GM23248 (cell line): ENCODE measurements at regions not wholly inside any gene's neighbourhood (a gene's known extent, or its start where the extent isn't known, plus 50 kb on each side); places are given as distances from the start of the nearest gene placed in this dataset.
A peak's percentile ranks its signal among the peaks of the same experiment; 100 is the strongest.

ENCODE experiments used
- DNase-seq: peaks from one replicate; pipeline ENCODE4 v3.0.0-alpha.2; 2015
- H2AFZ ChIP-seq: fragments of 200-600 bp; sonication (generic); 2 replicates; pipeline ENCODE4 v1.6.1; 2016; ENCODE audit warnings: antibody characterized with exemption
- H3F3A ChIP-seq: fragments of 200-600 bp; sonication (generic); 2 replicates; pipeline ENCODE4 v1.6.1; 2016; ENCODE audit warnings: mild to moderate bottlenecking, antibody characterized with exemption, mixed run types; ENCODE audit not compliant: insufficient read depth
- H3K27ac ChIP-seq: fragments of 200-600 bp; sonication (generic); 2 replicates; pipeline ENCODE4 v1.5.1; 2016; ENCODE audit warnings: mild to moderate bottlenecking
- H3K27me3 ChIP-seq: fragments of 200-600 bp; sonication (generic); replicated peaks from 2 replicates; pipeline ENCODE4 v1.6.1; 2016; ENCODE audit warnings: mild to moderate bottlenecking; ENCODE audit not compliant: insufficient read depth
- H3K36me3 ChIP-seq: fragments of 200-600 bp; sonication (generic); 2 replicates; pipeline ENCODE4 v1.6.1; 2016; ENCODE audit warnings: low read depth, mild to moderate bottlenecking
- H3K4me1 ChIP-seq: fragments of 200-600 bp; sonication (generic); 2 replicates; pipeline ENCODE4 v1.6.1; 2016; ENCODE audit warnings: mild to moderate bottlenecking; ENCODE audit not compliant: insufficient read depth
- H3K4me2 ChIP-seq: fragments of 200-600 bp; sonication (generic); one replicate; pipeline ENCODE4 v1.6.1; 2016; ENCODE audit warnings: mild to moderate bottlenecking; ENCODE audit not compliant: unreplicated experiment
- H3K4me3 ChIP-seq: fragments of 200-600 bp; sonication (generic); 2 replicates; pipeline ENCODE4 v1.5.1; 2016; ENCODE audit warnings: mild to moderate bottlenecking
- H3K79me2 ChIP-seq: fragments of 200-600 bp; sonication (generic); 2 replicates; pipeline ENCODE4 v1.6.1; 2016; ENCODE audit warnings: mild to moderate bottlenecking; ENCODE audit not compliant: insufficient read depth
- H3K9ac ChIP-seq: fragments of 200-600 bp; sonication (generic); 2 replicates; pipeline ENCODE4 v1.6.1; 2016; ENCODE audit warnings: mild to moderate bottlenecking
- H3K9me2 ChIP-seq: fragments of 200-600 bp; sonication (generic); 2 replicates; pipeline ENCODE4 v1.6.1; 2016; ENCODE audit warnings: mixed run types, mild to moderate bottlenecking, moderate library complexity; ENCODE audit not compliant: insufficient read depth
- H3K9me3 ChIP-seq: fragments of 200-600 bp; sonication (generic); one replicate; pipeline ENCODE4 v1.6.1; 2017; ENCODE audit warnings: low read depth
- H4K20me1 ChIP-seq: fragments of 200-600 bp; sonication (generic); 2 replicates; pipeline ENCODE4 v1.6.0; 2016; ENCODE audit not compliant: insufficient read depth
- EZH2 ChIP-seq: fragments of 200-600 bp; sonication (generic); IDR thresholded peaks from 2 replicates; pipeline ENCODE4 v1.6.1; 2018; ENCODE audit warnings: antibody characterized with exemption, mild to moderate bottlenecking; ENCODE audit not compliant: insufficient read depth, poor library complexity, severe bottlenecking
- EZH2phosphoT487 ChIP-seq: fragments of 200-600 bp; sonication (generic); IDR thresholded peaks from 2 replicates; pipeline ENCODE4 v1.6.1; 2018; ENCODE audit warnings: antibody characterized with exemption, moderate library complexity, mild to moderate bottlenecking, low read depth; ENCODE audit not compliant: insufficient read depth
- WGBS, 2 experiments: methylation state at CpG; one replicate each; pipeline ENCODE4 v1.1.6; 2015 to 2017; ENCODE audit warnings: low lambda C conversion rate in 2 of 2, low coverage in 1 of 2; ENCODE audit errors: missing lambda C conversion rate in 2 of 2; 5-methylcytosine and 5-hydroxymethylcytosine counted together
- in situ Hi-C: fragments of 300-500 bp; cut with MboI; formaldehyde crosslinking; loops from 2 replicates; pipeline ENCODE4 v1.15.0; 2020

GRCh38 chr1:218656301-218657037 lies 311.3 kb downstream of the TGFB2 start:
- DNase-seq: peak; percentile 45
- no peak overlapping the region for H2AFZ ChIP-seq
- H3K4me1 ChIP-seq: peaks cover 41% of the 10 kb centered on the region
- H3K4me2 ChIP-seq: no peak overlapping the region
- TF ChIP-seq EZH2phosphoT487 (no peak), EZH2 (no peak)
- no peaks in the 10 kb centered on the region for H3K9me2 ChIP-seq
- peaks cover 32% of the 10 kb centered on the region for H3F3A ChIP-seq
- H3K36me3 ChIP-seq: no peaks in the 10 kb centered on the region
- no peak overlapping the region for H3K9ac ChIP-seq
- WGBS, 2 experiments: 92 to 96% methylated on average over 3 of the region's 3 CpGs
- no peaks in the 10 kb centered on the region for H4K20me1 ChIP-seq
- H3K4me3 ChIP-seq: no peak overlapping the region
- in situ Hi-C loops: no loop called here
- no peaks in the 10 kb centered on the region for H3K27me3 ChIP-seq
- H3K27ac ChIP-seq: no peak overlapping the region
- H3K79me2 ChIP-seq: no peaks in the 10 kb centered on the region
- no peaks in the 10 kb centered on the region for H3K9me3 ChIP-seq

- H3K9me3 ChIP-seq: no peaks in the 10 kb centered on the region
- no peak overlapping the region for H3K4me3 ChIP-seq
- peaks cover 32% of the 10 kb centered on the region for H3F3A ChIP-seq
- peak; percentile 32 for DNase-seq
- no peak for TF ChIP-seq EZH2phosphoT487
- no peak for TF ChIP-seq EZH2
- H3K36me3 ChIP-seq: no peaks in the 10 kb centered on the region
- in situ Hi-C loops: no loop called here
- H3K9me2 ChIP-seq: no peaks in the 10 kb centered on the region
- H3K4me2 ChIP-seq: peak overlapping the region; percentile 23
- H3K9ac ChIP-seq: no peak overlapping the region
- H3K4me1 ChIP-seq: peaks cover 41% of the 10 kb centered on the region
- no peak overlapping the region for H3K27ac ChIP-seq
- H3K27me3 ChIP-seq: no peaks in the 10 kb centered on the region
- WGBS, 2 experiments: 92 to 97% methylated on average over 2 of the region's 2 CpGs
- no peaks in the 10 kb centered on the region for H3K79me2 ChIP-seq
- H2AFZ ChIP-seq: no peak overlapping the region
- no peaks in the 10 kb centered on the region for H4K20me1 ChIP-seq
Measured at GRCh38 chr1:218658269-218658668, 313.1 kb downstream of the TGFB2 start.

DNA sequence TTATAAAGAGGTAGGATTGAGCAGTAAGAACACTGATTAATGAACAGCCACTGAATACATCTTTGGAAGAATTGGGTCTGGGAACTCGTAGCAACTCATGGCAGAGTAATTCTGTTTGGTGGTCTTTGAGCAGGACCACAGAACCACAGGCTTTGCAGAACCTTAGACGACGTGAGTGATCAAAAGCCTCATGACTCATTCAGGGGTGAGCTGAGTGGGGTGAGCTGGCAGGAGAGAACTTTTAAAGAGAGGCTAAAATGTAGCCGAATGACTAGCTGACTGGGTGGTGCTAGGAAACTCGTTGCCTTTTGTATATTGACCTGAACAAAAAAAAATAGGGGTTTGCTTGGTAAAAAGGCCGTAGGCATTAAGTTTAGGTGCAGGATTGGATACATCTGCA lies 313.8 kb downstream of the TGFB2 start:
- peaks cover 32% of the 10 kb centered on the region for H3F3A ChIP-seq
- 18 to 22% methylated on average over 6 of the region's 6 CpGs for WGBS, 2 experiments
- peak; percentile 91 for DNase-seq
- H3K9me2 ChIP-seq: no peaks in the 10 kb centered on the region
- H3K4me3 ChIP-seq: no peak overlapping the region
- H3K36me3 ChIP-seq: no peaks in the 10 kb centered on the region
- H3K9ac ChIP-seq: no peak overlapping the region
- no peaks in the 10 kb centered on the region for H3K79me2 ChIP-seq
- H2AFZ ChIP-seq: no peak overlapping the region
- H4K20me1 ChIP-seq: no peaks in the 10 kb centered on the region
- TF ChIP-seq EZH2phosphoT487 (no peak), EZH2 (no peak)
- in situ Hi-C loops: no loop called here
- no peaks in the 10 kb centered on the region for H3K9me3 ChIP-seq
- no peaks in the 10 kb centered on the region for H3K27me3 ChIP-seq
- H3K4me2 ChIP-seq: peak overlapping the region; percentile 70
- peaks cover 41% of the 10 kb centered on the region for H3K4me1 ChIP-seq
- H3K27ac ChIP-seq: peak overlapping the region; percentile 30

DNA sequence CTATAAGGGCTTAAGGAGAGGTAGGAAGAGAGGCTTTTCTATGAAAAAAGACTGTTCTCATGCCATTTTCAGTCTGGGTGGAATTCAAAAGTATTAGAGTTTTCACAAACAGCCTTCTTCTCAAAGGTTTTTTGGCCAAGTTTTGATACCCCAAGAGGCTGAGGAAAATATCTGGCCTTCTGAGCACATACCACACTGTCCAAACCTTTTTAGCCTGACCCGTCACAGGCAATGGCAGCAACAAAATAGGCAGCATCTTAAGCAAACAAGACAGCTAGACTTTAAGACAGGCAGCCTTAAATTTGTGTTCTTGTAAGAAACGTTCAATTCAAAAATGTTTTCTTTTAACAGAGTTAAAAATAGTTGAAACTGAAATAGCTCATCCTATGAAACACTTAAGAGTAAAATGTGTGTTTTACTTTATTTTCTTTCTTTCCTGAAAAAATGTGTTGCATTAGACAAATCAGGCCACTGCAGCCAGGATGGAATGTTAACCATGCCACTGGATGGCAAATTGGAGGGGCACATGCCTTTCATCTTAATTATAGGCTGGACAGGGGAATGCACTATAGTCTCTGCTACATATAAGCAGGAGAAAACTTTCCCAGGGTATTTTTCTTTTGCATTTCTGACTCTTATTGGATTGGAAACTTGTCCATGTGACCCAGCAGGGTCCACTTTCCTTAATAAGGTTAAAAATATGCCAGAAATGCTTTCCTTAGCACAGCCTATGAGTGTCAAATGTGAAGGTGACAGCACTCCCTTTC lies 315.0 kb downstream of the TGFB2 start:
- peak overlapping the region; percentile 34 for H3K27ac ChIP-seq
- DNase-seq: peak; percentile 53
- 0 out of 2 replicates have a peak overlapping the region, but pooled peaks have one; percentile 3 for H3K9ac ChIP-seq
- 67 to 77% methylated on average over 2 of the region's 2 CpGs for WGBS, 2 experiments
- H3K79me2 ChIP-seq: no peaks in the 10 kb centered on the region
- no peak overlapping the region for H2AFZ ChIP-seq
- peak overlapping the region; percentile 70 for H3K4me2 ChIP-seq
- H3K4me1 ChIP-seq: peaks cover 50% of the 10 kb centered on the region
- no peaks in the 10 kb centered on the region for H3K36me3 ChIP-seq
- peak overlapping the region; percentile 43; the same call in 1 of the 2 replicates for H3K4me3 ChIP-seq
- no peaks in the 10 kb centered on the region for H3K9me3 ChIP-seq
- TF ChIP-seq EZH2phosphoT487: no peak
- no peak for TF ChIP-seq EZH2
- H4K20me1 ChIP-seq: no peaks in the 10 kb centered on the region
- no peaks in the 10 kb centered on the region for H3K9me2 ChIP-seq
- peaks cover 42% of the 10 kb centered on the region for H3F3A ChIP-seq
- no peaks in the 10 kb centered on the region for H3K27me3 ChIP-seq
- in situ Hi-C loops: no loop called here
